Gastroesophageal sphincter (tissue), 3 donors: ENCODE measurements at regions not wholly inside any gene's neighbourhood (a gene's known extent, or its start where the extent isn't known, plus 50 kb on each side); places are given as distances from the start of the nearest gene placed in this dataset.
A peak's percentile ranks its signal among the peaks of the same experiment; 100 is the strongest.

Experiments
- CTCF ChIP-seq, 4 experiments: fragments of 200-600 bp in 2 of 4; fragments of 450-650 bp in 2 of 4; sonication (generic) in 1 of 4; IDR thresholded peaks; one replicate each; pipeline ENCODE4 v1.5.1; 2017 to 2019; ENCODE audit warnings: antibody characterized with exemption in 4 of 4, mild to moderate bottlenecking in 2 of 4, moderate library complexity in 2 of 4
- EP300 ChIP-seq: sonication (generic); formaldehyde crosslinking; IDR thresholded peaks from one replicate; pipeline ENCODE4 v1.6.1; 2017; ENCODE audit warnings: antibody characterized with exemption, mild to moderate bottlenecking
- POLR2A ChIP-seq, 2 donors: fragments of 450-650 bp; IDR thresholded peaks; one replicate each; pipeline ENCODE4 v1.6.1; 2017; ENCODE audit warnings: antibody characterized with exemption in 2 of 2, mild to moderate bottlenecking in 2 of 2, moderate library complexity in 1 of 2
- POLR2AphosphoS5 ChIP-seq: sonication (generic); formaldehyde crosslinking; IDR thresholded peaks from one replicate; pipeline ENCODE4 v1.6.1; 2017; ENCODE audit warnings: antibody characterized with exemption

- TF ChIP-seq EP300 (no peak), CTCF (IDR thresholded peaks at IDR 0.05) (peak in 3 of 4 experiments; percentile 38 to 47 (median 40)), POLR2A (IDR thresholded peaks at IDR 0.05) (no peak), POLR2AphosphoS5 (no peak)
Observed at GRCh38 chr9:14433351-14434157, 119.6 kb upstream of the NFIB start.
